Upper lobe of right lung (tissue), 1 donor: ENCODE measurements at regions not wholly inside any gene's neighbourhood (a gene's known extent, or its start where the extent isn't known, plus 50 kb on each side); places are given as distances from the start of the nearest gene placed in this dataset.

Source experiments
- ATAC-seq: fragments of 200-7000 bp; cut with Tn5 transposase; one replicate; pipeline ENCODE4 v1.9.1; 2020; ENCODE audit warnings: mild to moderate bottlenecking, moderate library complexity
- DNase-seq: peaks from one replicate; pipeline ENCODE4 v3.0.0-alpha.2; 2020
- H3K27ac ChIP-seq: fragments of 200-600 bp; one replicate; pipeline ENCODE4 v1.8.0; 2022
- H3K27me3 ChIP-seq: fragments of 200-600 bp; one replicate; pipeline ENCODE4 v1.8.0; 2022; ENCODE audit warnings: mild to moderate bottlenecking
- H3K36me3 ChIP-seq: fragments of 200-600 bp; one replicate; pipeline ENCODE4 v1.8.0; 2022
- H3K4me1 ChIP-seq: fragments of 200-600 bp; one replicate; pipeline ENCODE4 v1.8.0; 2022
- H3K4me3 ChIP-seq: fragments of 200-600 bp; one replicate; pipeline ENCODE4 v1.8.0; 2022; ENCODE audit warnings: mild to moderate bottlenecking
- H3K9me3 ChIP-seq: fragments of 200-600 bp; one replicate; pipeline ENCODE4 v1.8.0; 2022
- intact Hi-C: fragments of 100-400 bp; cut with DNase I; formaldehyde crosslinking; loops from one replicate; pipeline ENCODE4 v1.11.0; 2022
- TF ChIP-seq, protein P1 (sequence below): fragments of 200-600 bp; IDR thresholded peaks from one replicate; pipeline ENCODE4 v1.8.0; 2022; ENCODE audit warnings: antibody characterized with exemption
- donor health status: DM: no; HTN: yes; CAD: no; lungs with severe emphysema.

DNA sequence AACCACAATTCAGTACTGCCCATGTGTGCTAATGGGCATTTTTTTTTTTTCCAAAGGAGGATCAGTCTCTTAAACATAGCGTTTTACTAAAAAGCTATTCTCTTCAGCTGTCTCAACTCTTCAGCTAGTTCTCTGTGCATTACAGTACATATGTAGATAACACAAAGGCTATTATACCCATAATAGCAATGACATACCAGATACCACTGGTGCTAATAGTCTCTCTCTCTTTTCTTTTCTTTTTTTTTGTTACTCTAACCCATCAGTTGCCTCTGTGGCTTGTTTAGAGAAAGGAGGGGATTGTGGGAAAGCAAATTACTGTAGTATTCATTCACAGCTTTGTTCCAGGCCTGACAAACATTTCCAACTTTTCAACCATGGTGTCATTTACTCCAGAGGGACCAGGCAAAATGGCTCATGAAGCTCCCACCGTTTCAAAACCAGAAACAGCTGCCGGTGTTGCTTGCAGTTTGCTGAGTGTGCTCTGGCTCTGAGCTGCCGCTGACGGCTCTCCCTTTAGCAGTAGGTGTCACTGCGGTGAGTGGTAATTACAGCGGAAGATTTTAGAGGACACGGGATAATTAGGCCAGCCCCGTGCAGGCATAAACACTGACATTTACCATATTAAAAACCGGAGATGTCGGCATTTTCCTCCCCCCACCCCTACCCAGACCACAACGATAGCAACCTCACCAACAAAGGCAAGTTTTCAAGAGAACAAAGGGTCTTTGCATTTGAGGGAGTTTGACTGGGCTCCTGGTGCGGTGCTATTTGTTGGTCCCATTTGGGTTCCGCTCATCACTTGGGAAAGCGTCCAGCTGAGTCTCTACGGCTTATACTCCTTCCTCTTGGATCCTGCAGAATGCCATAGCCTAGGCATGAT, 1005.5 kb downstream of the KCNMA1 start:
- intact Hi-C loops: no loop called here
- Histone ChIP-seq H3K36me3 (no peaks in the 10 kb centered on the region), H3K27ac (no peak overlapping the region), H3K27me3 (no peaks in the 10 kb centered on the region), H3K4me1 (no peaks in the 10 kb centered on the region), H3K9me3 (no peaks in the 10 kb centered on the region), H3K4me3 (no peak overlapping the region)
- TF ChIP-seq, protein P1, sequence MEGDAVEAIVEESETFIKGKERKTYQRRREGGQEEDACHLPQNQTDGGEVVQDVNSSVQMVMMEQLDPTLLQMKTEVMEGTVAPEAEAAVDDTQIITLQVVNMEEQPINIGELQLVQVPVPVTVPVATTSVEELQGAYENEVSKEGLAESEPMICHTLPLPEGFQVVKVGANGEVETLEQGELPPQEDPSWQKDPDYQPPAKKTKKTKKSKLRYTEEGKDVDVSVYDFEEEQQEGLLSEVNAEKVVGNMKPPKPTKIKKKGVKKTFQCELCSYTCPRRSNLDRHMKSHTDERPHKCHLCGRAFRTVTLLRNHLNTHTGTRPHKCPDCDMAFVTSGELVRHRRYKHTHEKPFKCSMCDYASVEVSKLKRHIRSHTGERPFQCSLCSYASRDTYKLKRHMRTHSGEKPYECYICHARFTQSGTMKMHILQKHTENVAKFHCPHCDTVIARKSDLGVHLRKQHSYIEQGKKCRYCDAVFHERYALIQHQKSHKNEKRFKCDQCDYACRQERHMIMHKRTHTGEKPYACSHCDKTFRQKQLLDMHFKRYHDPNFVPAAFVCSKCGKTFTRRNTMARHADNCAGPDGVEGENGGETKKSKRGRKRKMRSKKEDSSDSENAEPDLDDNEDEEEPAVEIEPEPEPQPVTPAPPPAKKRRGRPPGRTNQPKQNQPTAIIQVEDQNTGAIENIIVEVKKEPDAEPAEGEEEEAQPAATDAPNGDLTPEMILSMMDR: no peak
- DNase-seq (no peak), ATAC-seq (no peak)

DNA sequence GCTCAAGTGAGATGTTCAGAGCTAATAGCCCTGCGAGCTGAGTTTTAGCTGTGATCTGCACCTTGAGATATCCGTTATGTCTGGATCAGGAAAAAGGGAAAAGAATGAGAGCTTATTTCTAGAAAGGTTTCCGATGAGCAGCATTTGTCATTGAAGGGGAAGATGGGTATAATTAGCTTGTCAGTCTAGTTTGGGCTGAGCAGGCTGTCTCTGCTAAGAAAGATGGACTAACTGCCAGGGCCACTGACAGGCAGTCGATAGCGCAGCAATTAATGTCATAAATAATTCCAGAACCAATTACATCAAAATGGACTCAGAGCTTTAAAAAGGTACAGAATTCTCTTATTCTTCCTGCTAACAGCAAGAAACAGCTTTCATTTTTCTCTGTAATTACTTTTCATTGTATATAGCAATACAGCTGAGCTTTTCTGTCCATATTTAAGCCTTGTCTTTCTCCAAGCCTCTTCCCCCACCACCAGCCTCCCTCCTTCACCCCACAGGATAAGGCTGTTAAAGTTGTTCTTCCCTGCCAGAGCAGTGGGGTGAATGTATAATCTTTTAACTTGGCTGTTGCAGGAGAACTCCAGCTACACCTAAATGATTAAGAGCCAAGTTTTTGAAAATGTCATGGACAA, 1006.5 kb downstream of the KCNMA1 start:
- Histone ChIP-seq H3K36me3 (no peaks in the 10 kb centered on the region), H3K27me3 (no peaks in the 10 kb centered on the region), H3K4me3 (no peak overlapping the region), H3K4me1 (no peaks in the 10 kb centered on the region), H3K9me3 (no peaks in the 10 kb centered on the region), H3K27ac (no peak overlapping the region)
- TF ChIP-seq, protein P1: no peak
- intact Hi-C loops: no loop called here
- no peak for ATAC-seq
- DNase-seq: no peak

GRCh38 chr10:76628801-76629200, 1008.8 kb downstream of the KCNMA1 start:
- no peak overlapping the region for H3K27ac ChIP-seq
- DNase-seq (no peak), ATAC-seq (no peak)
- H3K4me1 ChIP-seq: no peaks in the 10 kb centered on the region
- no peaks in the 10 kb centered on the region for H3K9me3 ChIP-seq
- H3K27me3 ChIP-seq: no peaks in the 10 kb centered on the region
- no peak overlapping the region for H3K4me3 ChIP-seq
- TF ChIP-seq, protein P1: no peak
- no peaks in the 10 kb centered on the region for H3K36me3 ChIP-seq
- intact Hi-C loops: no loop called here

DNA sequence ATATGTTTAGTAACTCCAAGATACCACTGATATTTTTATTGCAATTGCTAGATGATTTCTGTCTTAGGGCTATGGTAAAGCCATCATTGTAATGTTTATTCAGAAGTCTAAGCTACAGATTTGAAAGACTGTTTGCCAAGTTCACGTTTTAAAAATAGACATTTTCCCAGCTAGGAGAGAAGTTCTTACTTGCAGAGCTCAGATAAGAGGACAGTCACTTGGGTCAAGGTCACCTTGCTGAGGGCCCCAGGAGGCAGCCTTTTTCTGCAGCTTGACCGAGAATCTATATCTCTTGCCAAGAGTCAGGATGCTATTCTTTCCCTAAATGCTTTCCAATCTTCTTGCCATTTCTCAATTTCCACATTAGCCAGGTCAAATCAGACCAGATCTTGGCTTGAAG, 1011.2 kb downstream of the KCNMA1 start:
- TF ChIP-seq, protein P1: no peak

DNA sequence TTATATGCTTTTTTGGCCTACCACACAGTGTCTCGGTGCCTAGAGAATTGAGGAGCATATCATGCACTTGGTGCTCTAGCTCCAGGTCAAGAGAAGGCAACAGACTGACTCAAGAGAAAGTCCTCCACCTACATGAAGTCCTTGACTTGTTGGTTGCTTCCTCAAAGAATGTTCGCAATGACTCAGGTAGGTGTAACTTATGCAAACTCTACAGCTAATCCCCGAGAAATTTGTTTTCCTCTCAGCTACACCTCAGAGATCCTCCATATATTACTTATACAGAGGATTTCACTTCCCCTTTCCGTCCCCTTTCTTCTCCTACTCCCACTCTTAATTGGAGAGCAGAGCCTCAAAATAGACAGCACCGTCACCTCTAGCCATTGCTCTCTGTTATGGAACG, 1013.1 kb downstream of the KCNMA1 start:
- Histone ChIP-seq H3K9me3 (no peaks in the 10 kb centered on the region), H3K27me3 (no peaks in the 10 kb centered on the region), H3K27ac (no peak overlapping the region), H3K36me3 (no peaks in the 10 kb centered on the region), H3K4me3 (no peak overlapping the region), H3K4me1 (no peaks in the 10 kb centered on the region)
- DNase-seq (no peak), ATAC-seq (no peak)
- intact Hi-C loops: no loop called here
- TF ChIP-seq, protein P1: no peak

More for the DNA sequence above, 1011.2 kb downstream of the KCNMA1 start:
- DNase-seq: no peak
- Histone ChIP-seq H3K4me1 (no peaks in the 10 kb centered on the region), H3K9me3 (no peaks in the 10 kb centered on the region), H3K36me3 (no peaks in the 10 kb centered on the region), H3K27ac (no peak overlapping the region), H3K27me3 (no peaks in the 10 kb centered on the region), H3K4me3 (no peak overlapping the region)
- no peak for ATAC-seq
- intact Hi-C loops: no loop called here
